Panc1 (cell line): ENCODE measurements at regions not wholly inside any gene's neighbourhood (a gene's known extent, or its start where the extent isn't known, plus 50 kb on each side); places are given as distances from the start of the nearest gene placed in this dataset.

Experiments used
- POLR2AphosphoS5 ChIP-seq: IDR thresholded peaks from 2 replicates; pipeline ENCODE4 v1.6.1; 2012; ENCODE audit warnings: mild to moderate bottlenecking, low read depth, low read length, moderate library complexity
- REST ChIP-seq, 2 experiments: IDR thresholded peaks; 2 replicates each; pipeline ENCODE4 v1.6.1; 2011 to 2012; ENCODE audit warnings: low read depth in 2 of 2, control low read depth in 1 of 2, low read length in 1 of 2, mild to moderate bottlenecking in 1 of 2, moderate library complexity in 1 of 2; ENCODE audit not compliant: insufficient read depth in 1 of 2
- SIN3A ChIP-seq: IDR thresholded peaks from 2 replicates; pipeline ENCODE4 v1.6.1; 2012; ENCODE audit warnings: low read depth, mild to moderate bottlenecking, low read length, moderate library complexity, borderline replicate concordance; ENCODE audit not compliant: insufficient read depth
- TCF7L2 ChIP-seq: IDR thresholded peaks from 2 replicates; pipeline ENCODE4 v1.6.1; 2011; ENCODE audit warnings: mild to moderate bottlenecking, low read depth, low read length, inconsistent platforms
- TF ChIP-seq, protein P1 (sequence below): fragments of 450-650 bp; IDR thresholded peaks from 2 replicates; pipeline ENCODE4 v1.5.1; 2017; ENCODE audit warnings: mild to moderate bottlenecking

DNA sequence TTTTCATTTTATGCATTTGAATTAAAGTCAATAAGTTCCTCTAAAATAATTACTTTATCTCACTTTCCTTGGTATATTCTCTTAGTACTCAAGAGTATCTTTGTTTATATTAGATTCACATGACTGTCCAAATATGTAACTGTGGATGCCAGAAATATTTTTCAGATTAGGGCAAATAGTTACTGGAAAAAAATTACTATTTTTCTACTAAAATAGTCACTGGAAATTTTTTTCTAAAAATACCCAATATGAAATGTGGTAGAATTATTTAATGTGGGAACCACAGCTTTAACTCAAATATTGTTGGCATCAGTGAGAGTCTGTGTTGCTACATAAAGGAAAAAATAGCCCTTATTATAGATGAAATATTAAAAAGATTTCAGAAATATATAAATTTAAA lies 70.4 kb upstream of the NMU start:
- TF ChIP-seq, protein P1, sequence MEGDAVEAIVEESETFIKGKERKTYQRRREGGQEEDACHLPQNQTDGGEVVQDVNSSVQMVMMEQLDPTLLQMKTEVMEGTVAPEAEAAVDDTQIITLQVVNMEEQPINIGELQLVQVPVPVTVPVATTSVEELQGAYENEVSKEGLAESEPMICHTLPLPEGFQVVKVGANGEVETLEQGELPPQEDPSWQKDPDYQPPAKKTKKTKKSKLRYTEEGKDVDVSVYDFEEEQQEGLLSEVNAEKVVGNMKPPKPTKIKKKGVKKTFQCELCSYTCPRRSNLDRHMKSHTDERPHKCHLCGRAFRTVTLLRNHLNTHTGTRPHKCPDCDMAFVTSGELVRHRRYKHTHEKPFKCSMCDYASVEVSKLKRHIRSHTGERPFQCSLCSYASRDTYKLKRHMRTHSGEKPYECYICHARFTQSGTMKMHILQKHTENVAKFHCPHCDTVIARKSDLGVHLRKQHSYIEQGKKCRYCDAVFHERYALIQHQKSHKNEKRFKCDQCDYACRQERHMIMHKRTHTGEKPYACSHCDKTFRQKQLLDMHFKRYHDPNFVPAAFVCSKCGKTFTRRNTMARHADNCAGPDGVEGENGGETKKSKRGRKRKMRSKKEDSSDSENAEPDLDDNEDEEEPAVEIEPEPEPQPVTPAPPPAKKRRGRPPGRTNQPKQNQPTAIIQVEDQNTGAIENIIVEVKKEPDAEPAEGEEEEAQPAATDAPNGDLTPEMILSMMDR, result no peak
- TF ChIP-seq POLR2AphosphoS5 (no peak), REST (IDR thresholded peaks at IDR 0.05; ENCODE audit: insufficient read depth in 1 of 2, low read depth in 2 of 2, low read length in 1 of 2) (no peak), TCF7L2 (no peak), SIN3A (no peak)
